KMS-11 (cell line): ENCODE measurements at regions not wholly inside any gene's neighbourhood (a gene's known extent, or its start where the extent isn't known, plus 50 kb on each side); places are given as distances from the start of the nearest gene placed in this dataset.

ENCODE experiments used
- H2AFZ ChIP-seq: fragments of 200-600 bp; sonication (generic); 2 replicates; pipeline ENCODE4 v1.6.1; 2016; ENCODE audit warnings: antibody characterized with exemption, mixed run types, low read depth
- H3K27ac ChIP-seq: fragments of 200-600 bp; sonication (generic); 2 replicates; pipeline ENCODE4 v1.6.1; 2016; ENCODE audit warnings: mild to moderate bottlenecking, mixed run types
- H3K27me3 ChIP-seq: fragments of 200-600 bp; sonication (generic); 2 replicates; pipeline ENCODE4 v1.6.1; 2017; ENCODE audit warnings: mild to moderate bottlenecking, low read depth, mixed run types, moderate library complexity; ENCODE audit not compliant: insufficient read depth
- H3K36me3 ChIP-seq: fragments of 200-600 bp; sonication (generic); 2 replicates; pipeline ENCODE4 v1.6.1; 2017; ENCODE audit warnings: mild to moderate bottlenecking, mixed run types; ENCODE audit not compliant: insufficient read depth
- H3K4me1 ChIP-seq: fragments of 200-600 bp; sonication (generic); 2 replicates; pipeline ENCODE4 v1.6.1; 2016; ENCODE audit warnings: mild to moderate bottlenecking, low read depth, mixed run types; ENCODE audit not compliant: poor library complexity, severe bottlenecking
- H3K4me2 ChIP-seq: fragments of 200-600 bp; sonication (generic); 2 replicates; pipeline ENCODE4 v1.7.0; 2016; ENCODE audit warnings: mild to moderate bottlenecking, mixed run types
- H3K4me3 ChIP-seq: fragments of 200-600 bp; sonication (generic); IDR thresholded peaks from 2 replicates; pipeline ENCODE4 v1.6.1; 2017; ENCODE audit warnings: low read depth, low read length, mixed read lengths; ENCODE audit not compliant: insufficient read depth
- H3K79me2 ChIP-seq: fragments of 200-600 bp; sonication (generic); 2 replicates; pipeline ENCODE4 v1.6.1; 2016; ENCODE audit warnings: low read depth, mixed run types; ENCODE audit not compliant: insufficient read depth
- H3K9ac ChIP-seq: fragments of 200-600 bp; sonication (generic); 2 replicates; pipeline ENCODE4 v1.6.1; 2016; ENCODE audit warnings: mild to moderate bottlenecking, mixed run types
- H4K20me1 ChIP-seq: fragments of 200-600 bp; sonication (generic); 2 replicates; pipeline ENCODE4 v1.6.1; 2016; ENCODE audit warnings: mild to moderate bottlenecking, mixed run types; ENCODE audit not compliant: insufficient read depth
- TF ChIP-seq, protein P1 (sequence below): fragments of 200-600 bp; sonication (generic); conservative IDR thresholded peaks from 2 replicates; pipeline ENCODE4 v1.6.1; 2017; ENCODE audit warnings: low read depth, mild to moderate bottlenecking, antibody characterized with exemption, low read length, moderate library complexity, mixed read lengths

DNA sequence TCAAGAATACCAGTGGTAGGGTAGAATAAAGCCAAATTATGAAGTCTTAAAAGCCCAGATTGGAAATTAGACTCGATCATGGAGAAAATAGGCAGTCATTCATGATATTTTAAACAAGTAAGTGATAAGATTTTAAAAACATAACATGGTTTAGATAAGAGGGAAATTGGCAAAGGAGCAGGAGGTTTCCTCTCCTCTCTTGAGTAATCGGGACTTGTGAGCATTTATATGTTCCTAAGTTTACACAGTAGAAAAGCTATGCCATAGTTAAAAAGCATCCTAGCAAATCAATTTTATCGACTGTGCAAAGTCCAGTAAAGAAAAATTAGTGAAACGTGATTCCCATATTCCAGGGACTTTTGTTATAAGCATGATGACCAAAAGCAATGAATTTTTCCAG lies 313.2 kb downstream of the AHR start:
- Histone ChIP-seq H4K20me1 (no peaks in the 10 kb centered on the region), H3K36me3 (no peaks in the 10 kb centered on the region)

DNA sequence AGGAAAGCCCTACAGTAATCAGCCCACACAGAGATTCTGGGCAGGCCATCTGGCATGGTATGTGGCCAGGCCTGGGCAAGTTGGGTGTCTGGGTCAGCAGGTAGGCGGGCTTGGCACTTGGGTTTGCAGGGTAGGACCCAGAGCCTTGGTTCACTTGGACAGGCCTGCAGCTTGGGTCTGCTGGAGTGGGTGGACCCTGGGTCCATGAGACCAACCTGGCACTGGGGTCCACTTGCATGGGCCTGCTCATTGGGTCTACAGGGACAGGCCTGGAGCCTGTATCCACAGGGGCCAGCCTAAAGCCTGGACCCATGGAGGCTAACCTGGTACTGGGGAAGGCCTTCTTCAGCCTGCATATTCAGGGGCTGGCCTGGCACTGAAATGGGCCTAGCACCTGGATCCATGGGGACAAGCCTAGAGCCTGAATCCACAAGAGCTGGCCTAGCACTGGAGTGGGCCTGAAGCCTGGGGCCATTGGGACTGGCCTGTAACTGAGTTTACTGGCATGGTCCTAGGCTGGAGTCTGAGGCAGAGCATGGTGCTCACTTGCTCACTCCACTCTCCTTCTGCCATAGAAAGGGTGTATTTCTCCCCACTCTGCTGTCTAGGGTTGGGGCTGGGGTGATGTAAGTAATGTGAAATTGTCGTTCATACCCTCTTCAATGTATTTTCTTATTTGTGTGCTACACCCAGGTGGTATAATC lies 315.0 kb downstream of the AHR start:
- Histone ChIP-seq H3K4me1 (no peaks in the 10 kb centered on the region), H4K20me1 (no peaks in the 10 kb centered on the region), H3K79me2 (no peaks in the 10 kb centered on the region), H3K9ac (no peak overlapping the region), H3K4me2 (no peak overlapping the region), H2AFZ (no peak overlapping the region), H3K27ac (no peak overlapping the region), H3K4me3 (no peak overlapping the region), H3K36me3 (no peaks in the 10 kb centered on the region), H3K27me3 (no peaks in the 10 kb centered on the region)
- TF ChIP-seq, protein P1, sequence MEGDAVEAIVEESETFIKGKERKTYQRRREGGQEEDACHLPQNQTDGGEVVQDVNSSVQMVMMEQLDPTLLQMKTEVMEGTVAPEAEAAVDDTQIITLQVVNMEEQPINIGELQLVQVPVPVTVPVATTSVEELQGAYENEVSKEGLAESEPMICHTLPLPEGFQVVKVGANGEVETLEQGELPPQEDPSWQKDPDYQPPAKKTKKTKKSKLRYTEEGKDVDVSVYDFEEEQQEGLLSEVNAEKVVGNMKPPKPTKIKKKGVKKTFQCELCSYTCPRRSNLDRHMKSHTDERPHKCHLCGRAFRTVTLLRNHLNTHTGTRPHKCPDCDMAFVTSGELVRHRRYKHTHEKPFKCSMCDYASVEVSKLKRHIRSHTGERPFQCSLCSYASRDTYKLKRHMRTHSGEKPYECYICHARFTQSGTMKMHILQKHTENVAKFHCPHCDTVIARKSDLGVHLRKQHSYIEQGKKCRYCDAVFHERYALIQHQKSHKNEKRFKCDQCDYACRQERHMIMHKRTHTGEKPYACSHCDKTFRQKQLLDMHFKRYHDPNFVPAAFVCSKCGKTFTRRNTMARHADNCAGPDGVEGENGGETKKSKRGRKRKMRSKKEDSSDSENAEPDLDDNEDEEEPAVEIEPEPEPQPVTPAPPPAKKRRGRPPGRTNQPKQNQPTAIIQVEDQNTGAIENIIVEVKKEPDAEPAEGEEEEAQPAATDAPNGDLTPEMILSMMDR: no peak

More for the DNA sequence above, 313.2 kb downstream of the AHR start:
- no peak overlapping the region for H3K4me2 ChIP-seq
- no peaks in the 10 kb centered on the region for H3K79me2 ChIP-seq
- no peak overlapping the region for H3K4me3 ChIP-seq
- H2AFZ ChIP-seq: no peak overlapping the region
- H3K27ac ChIP-seq: no peak overlapping the region
- no peak overlapping the region for H3K9ac ChIP-seq
- no peaks in the 10 kb centered on the region for H3K4me1 ChIP-seq
- TF ChIP-seq, protein P1: no peak
- H3K27me3 ChIP-seq: no peaks in the 10 kb centered on the region

DNA sequence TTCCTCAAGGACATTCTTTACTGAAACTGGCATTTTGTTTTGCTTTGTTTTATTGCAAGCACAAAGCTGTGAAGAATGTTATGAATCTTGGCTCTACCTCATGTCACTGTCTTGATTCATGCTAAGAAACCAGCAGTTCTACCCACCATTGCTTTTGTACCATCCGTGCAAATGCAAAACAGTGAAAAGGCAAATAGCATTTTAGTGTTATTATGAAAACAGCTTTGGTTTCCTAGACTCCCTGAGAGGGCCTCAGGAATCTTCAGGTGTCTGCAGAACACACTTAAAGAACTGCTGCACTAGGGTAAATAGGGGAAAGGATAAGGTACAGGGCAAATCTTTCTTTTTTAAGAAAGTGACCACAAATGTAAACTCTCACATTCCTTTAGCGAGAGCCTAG lies 318.9 kb downstream of the AHR start:
- H2AFZ ChIP-seq: no peak overlapping the region
- no peaks in the 10 kb centered on the region for H3K4me1 ChIP-seq
- no peak overlapping the region for H3K27ac ChIP-seq
- no peaks in the 10 kb centered on the region for H3K36me3 ChIP-seq
- no peak overlapping the region for H3K4me3 ChIP-seq
- H3K27me3 ChIP-seq: no peaks in the 10 kb centered on the region
- H3K79me2 ChIP-seq: no peaks in the 10 kb centered on the region
- H3K9ac ChIP-seq: no peak overlapping the region
- TF ChIP-seq, protein P1: no peak
- H3K4me2 ChIP-seq: no peak overlapping the region
- no peaks in the 10 kb centered on the region for H4K20me1 ChIP-seq

DNA sequence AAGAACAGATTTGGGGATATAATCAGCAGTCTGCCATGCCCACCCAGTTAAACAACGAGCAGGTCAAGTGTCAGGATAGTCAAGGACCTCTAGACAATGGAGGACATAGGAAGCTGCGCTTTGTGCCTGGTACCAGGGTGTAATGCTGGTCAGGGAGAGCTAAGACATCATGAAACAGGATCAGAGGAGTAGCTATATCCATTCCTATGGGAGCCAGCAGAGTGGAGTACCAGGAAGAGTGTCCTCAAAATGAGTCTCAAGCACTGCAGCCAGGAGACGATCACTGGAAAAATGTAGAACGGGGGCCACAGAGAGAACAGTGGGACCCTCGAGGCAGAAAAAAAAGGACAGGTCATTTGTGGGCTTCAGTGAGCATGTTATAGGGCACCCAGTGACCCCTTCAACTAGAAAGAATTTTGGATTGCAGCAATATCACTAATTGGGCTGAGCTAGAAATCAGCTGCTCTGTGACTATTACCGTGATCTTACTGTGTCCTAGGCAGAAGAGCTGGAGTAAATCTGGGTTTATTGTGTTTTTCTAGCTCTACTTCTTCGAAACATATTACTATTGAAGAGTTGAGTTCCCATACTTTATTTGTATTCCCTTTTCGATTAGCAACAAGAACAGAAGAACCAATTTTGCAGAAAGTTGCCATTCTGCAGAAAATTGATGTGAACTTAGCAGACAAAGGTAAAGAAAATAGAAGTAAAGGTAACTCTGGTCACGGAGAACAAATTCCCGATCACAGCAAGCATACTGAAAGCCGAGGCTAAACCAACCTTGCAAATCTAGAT lies 319.6 kb downstream of the AHR start:
- TF ChIP-seq, protein P1: no peak
- H2AFZ ChIP-seq: no peak overlapping the region
- no peak overlapping the region for H3K9ac ChIP-seq
- H3K4me2 ChIP-seq: no peak overlapping the region
- no peaks in the 10 kb centered on the region for H3K27me3 ChIP-seq
- H3K27ac ChIP-seq: no peak overlapping the region
- H3K4me1 ChIP-seq: no peaks in the 10 kb centered on the region
- no peak overlapping the region for H3K4me3 ChIP-seq
- H3K79me2 ChIP-seq: no peaks in the 10 kb centered on the region
- H3K36me3 ChIP-seq: no peaks in the 10 kb centered on the region
- no peaks in the 10 kb centered on the region for H4K20me1 ChIP-seq
